GM12872 (cell line): ENCODE measurements at regions not wholly inside any gene's neighbourhood (a gene's known extent, or its start where the extent isn't known, plus 50 kb on each side); places are given as distances from the start of the nearest gene placed in this dataset.

Experiments
- CTCF ChIP-seq: IDR thresholded peaks from 3 replicates; pipeline ENCODE4 v1.5.1; 2011; ENCODE audit warnings: low read depth, mild to moderate bottlenecking, low read length, moderate library complexity; ENCODE audit not compliant: insufficient read depth

- no peak for TF ChIP-seq CTCF
Observed at GRCh38 chr12:59389968-59390576, 205.8 kb upstream of the SLC16A7 start.

DNA sequence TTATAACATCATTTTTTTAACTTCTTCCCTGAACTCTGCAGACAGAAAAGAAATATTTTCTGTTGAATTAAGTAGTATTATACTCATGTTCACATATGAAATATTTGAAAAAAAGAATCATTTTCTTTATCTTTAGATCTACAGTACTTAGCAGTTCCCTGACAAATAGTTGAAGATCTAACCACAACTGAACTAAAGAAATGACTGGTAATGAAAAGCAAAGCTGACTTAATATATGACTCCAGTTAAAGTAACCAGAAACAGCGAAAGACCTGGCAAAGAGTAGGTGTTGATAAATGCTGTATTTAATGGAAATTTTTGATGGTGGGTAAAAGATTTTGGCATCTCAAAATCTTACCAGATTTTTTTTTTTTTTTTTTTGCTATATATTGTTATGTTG, 207.1 kb upstream of the SLC16A7 start:
- no peak for TF ChIP-seq CTCF

- TF ChIP-seq CTCF: no peak
Observed at GRCh38 chr12:59388176-59388575, 207.7 kb upstream of the SLC16A7 start.

DNA sequence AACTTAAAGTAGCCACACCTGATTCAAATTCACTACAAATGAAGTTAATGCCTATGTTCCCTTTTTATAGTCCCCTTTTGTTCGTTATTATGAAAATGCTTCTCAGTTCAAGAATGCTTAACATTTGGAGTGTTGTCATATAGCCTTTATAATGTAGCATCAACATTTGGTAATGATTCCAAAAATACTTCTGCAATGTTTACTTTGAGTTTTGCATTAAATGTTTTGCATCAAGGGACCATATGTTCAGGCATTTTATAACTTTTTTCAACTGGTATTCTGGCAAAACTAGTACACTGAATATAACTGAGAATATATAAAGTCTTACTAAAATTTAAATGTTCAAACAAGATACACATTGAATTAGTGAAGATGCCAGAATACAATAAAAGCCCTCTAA, 209.6 kb upstream of the SLC16A7 start:
- no peak for TF ChIP-seq CTCF

- no peak for TF ChIP-seq CTCF
Observed at GRCh38 chr12:59383079-59383822, 212.6 kb upstream of the SLC16A7 start.

GRCh38 chr12:59382282-59383078, 213.3 kb upstream of the SLC16A7 start:
- no peak for TF ChIP-seq CTCF

GRCh38 chr12:59381106-59381505, 214.7 kb upstream of the SLC16A7 start:
- no peak for TF ChIP-seq CTCF
